ENCODE measurements at regions not wholly inside any gene's neighbourhood (a gene's known extent, or its start where the extent isn't known, plus 50 kb on each side); places are given as distances from the start of the nearest gene placed in this dataset.

GRCh38 chr4:115222061-115222460, 108.6 kb upstream of the NDST4 start:
- TF ChIP-seq MAX (IDR thresholded peaks at IDR 0.05) = no peak
- TF ChIP-seq TEAD4 (IDR thresholded peaks at IDR 0.05) = no peak
- no peak for TF ChIP-seq USF1 (IDR thresholded peaks at IDR 0.05)

GRCh38 chr4:115219862-115220261, 106.4 kb upstream of the NDST4 start:
- TF ChIP-seq CREB1 (IDR thresholded peaks at IDR 0.05; ENCODE audit: low read depth) (no peak), TCF12 (IDR thresholded peaks at IDR 0.05; ENCODE audit: low read depth) (no peak), MAX (IDR thresholded peaks at IDR 0.05) (no peak), RAD21 (IDR thresholded peaks at IDR 0.05; ENCODE audit: low read depth) (no peak), CEBPB (IDR thresholded peaks at IDR 0.05) (no peak), REST (IDR thresholded peaks at IDR 0.05; ENCODE audit: low read depth) (no peak), FOXM1 (IDR thresholded peaks at IDR 0.05; ENCODE audit: borderline replicate concordance, low read depth) (no peak), USF1 (IDR thresholded peaks at IDR 0.05) (no peak), EP300 (IDR thresholded peaks at IDR 0.05; ENCODE audit: borderline replicate concordance) (no peak), NFIC (IDR thresholded peaks at IDR 0.05) (no peak), YY1 (IDR thresholded peaks at IDR 0.05; ENCODE audit: low read depth) (no peak), TAF1 (IDR thresholded peaks at IDR 0.05; ENCODE audit: low read depth) (no peak), TEAD4 (IDR thresholded peaks at IDR 0.05) (no peak), EGR1 (IDR thresholded peaks at IDR 0.05) (no peak), ZBTB7A (IDR thresholded peaks at IDR 0.05; ENCODE audit: low read depth) (no peak)

GRCh38 chr4:115219315-115219860, 106.0 kb upstream of the NDST4 start:
- TF ChIP-seq CREB1 (IDR thresholded peaks at IDR 0.05; ENCODE audit: low read depth) (no peak), REST (IDR thresholded peaks at IDR 0.05; ENCODE audit: low read depth) (no peak), CEBPB (IDR thresholded peaks at IDR 0.05) (no peak), FOXM1 (IDR thresholded peaks at IDR 0.05; ENCODE audit: borderline replicate concordance, low read depth) (no peak), EGR1 (IDR thresholded peaks at IDR 0.05) (no peak), USF1 (IDR thresholded peaks at IDR 0.05) (no peak), TAF1 (IDR thresholded peaks at IDR 0.05; ENCODE audit: low read depth) (no peak), TCF12 (IDR thresholded peaks at IDR 0.05; ENCODE audit: low read depth) (no peak), EP300 (IDR thresholded peaks at IDR 0.05; ENCODE audit: borderline replicate concordance) (no peak), RAD21 (IDR thresholded peaks at IDR 0.05; ENCODE audit: low read depth) (no peak), YY1 (IDR thresholded peaks at IDR 0.05; ENCODE audit: low read depth) (no peak)

- no peak for TF ChIP-seq TAF1 (IDR thresholded peaks at IDR 0.05; ENCODE audit: low read depth)
- TF ChIP-seq CEBPB (IDR thresholded peaks at IDR 0.05) = no peak
- TF ChIP-seq TCF12 (IDR thresholded peaks at IDR 0.05; ENCODE audit: low read depth) = no peak
- no peak for TF ChIP-seq FOXM1 (IDR thresholded peaks at IDR 0.05; ENCODE audit: borderline replicate concordance, low read depth)
- TF ChIP-seq TEAD4 (IDR thresholded peaks at IDR 0.05) = no peak
- TF ChIP-seq MAX (IDR thresholded peaks at IDR 0.05) = no peak
- no peak for TF ChIP-seq REST (IDR thresholded peaks at IDR 0.05; ENCODE audit: low read depth)
- no peak for TF ChIP-seq YY1 (IDR thresholded peaks at IDR 0.05; ENCODE audit: low read depth)
These were observed 102.5 kb upstream of the NDST4 start for GRCh38 chr4:115215935-115216334.
